ENCODE measurements at regions not wholly inside any gene's neighbourhood (a gene's known extent, or its start where the extent isn't known, plus 50 kb on each side); places are given as distances from the start of the nearest gene placed in this dataset.

- Histone ChIP-seq H3K4me1 (ENCODE audit: control insufficient read depth, insufficient read depth, low read length) (no peaks in the 10 kb centered on the region), H3K9ac (ENCODE audit: control insufficient read depth, insufficient read depth, low read length) (no peak overlapping the region), H3K27me3 (replicated peaks in 1 of 2; ENCODE audit: control insufficient read depth in 2 of 2, insufficient read depth in 2 of 2, low read length in 1 of 2) (peaks cover 0 to 6% of the 10 kb centered on the region in 2 experiments; a peak in 1 of 4 replicates), H4K20me1 (ENCODE audit: control insufficient read depth, insufficient read depth) (no peaks in the 10 kb centered on the region), H3K36me3 (ENCODE audit: control insufficient read depth in 2 of 2, insufficient read depth in 2 of 2, low read length in 1 of 2) (no peaks in the 10 kb centered on the region), H3K79me2 (ENCODE audit: control insufficient read depth, insufficient read depth, low read length) (no peaks in the 10 kb centered on the region), H2AFZ (ENCODE audit: control insufficient read depth, low read depth, low read length) (no peak overlapping the region), H3K27ac (ENCODE audit: control insufficient read depth, insufficient read depth) (no peak overlapping the region), H3K4me3 (no peak overlapping the region), H3K4me2 (ENCODE audit: control insufficient read depth, insufficient read depth) (no peak overlapping the region), H3K9me3 (replicated peaks; ENCODE audit: control insufficient read depth, insufficient read depth, low read length) (no peaks in the 10 kb centered on the region)
- 5% methylated on average over 2 of the region's 2 CpGs for WGBS (ENCODE audit: insufficient coverage, insufficient replicate concordance, low lambda C conversion rate, missing lambda C conversion rate)
- FAIRE-seq (no peak), DNase-seq (ENCODE audit: low read depth, low spot score) (no peak), ATAC-seq (no peak)
- TF ChIP-seq IRF4 (IDR thresholded peaks at IDR 0.05; ENCODE audit: low read depth, low read length) (no peak), CBX3 (IDR thresholded peaks at IDR 0.05; ENCODE audit: borderline replicate concordance, low read depth) (no peak), NR2C2 (IDR thresholded peaks at IDR 0.05; ENCODE audit: borderline replicate concordance, control insufficient read depth, insufficient read length, low read depth) (no peak), GATAD2B (conservative IDR thresholded peaks at IDR 0.05; ENCODE audit: low read depth) (no peak), JUNB (IDR thresholded peaks at IDR 0.05) (no peak), JUND (IDR thresholded peaks at IDR 0.05; ENCODE audit: low read depth, low read length) (no peak), MYB (IDR thresholded peaks at IDR 0.05; ENCODE audit: borderline replicate concordance, low read depth, low read length) (no peak), POLR2AphosphoS5 (IDR thresholded peaks at IDR 0.05; ENCODE audit: low read length) (no peak), ZBED1 (IDR thresholded peaks at IDR 0.05; ENCODE audit: borderline replicate concordance) (no peak), ZZZ3 (IDR thresholded peaks at IDR 0.05; ENCODE audit: control insufficient read depth, insufficient read length, low read depth) (no peak), NRF1 (conservative IDR thresholded peaks at IDR 0.05; ENCODE audit: low read depth, low read length) (no peak), ESRRA (IDR thresholded peaks at IDR 0.05; ENCODE audit: low read length) (no peak)
- CTCF ChIA-PET: no interaction called here
- RAD21 ChIA-PET (ENCODE audit: unreplicated experiment): no interaction called here
- BruUV-seq (replicated peaks): no TSS peak
- POLR2A ChIA-PET: no interaction called here
- SMC1A ChIA-PET (ENCODE audit: uncharacterized antibody, unreplicated experiment): no interaction called here
- intact Hi-C loops (cut with micrococcal nuclease; ENCODE audit: unreplicated experiment) (no loop called here), in situ Hi-C loops (cut with MboI) (loop anchor here (5.0 kb wide), 1 partner anchor 1014 kb away; no protein-coding TSS in a partner anchor)
Observed at GRCh38 chr1:29393451-29393826, 157.1 kb downstream of the PTPRU start.
